ENCODE measurements at regions not wholly inside any gene's neighbourhood (a gene's known extent, or its start where the extent isn't known, plus 50 kb on each side); places are given as distances from the start of the nearest gene placed in this dataset.

DNA sequence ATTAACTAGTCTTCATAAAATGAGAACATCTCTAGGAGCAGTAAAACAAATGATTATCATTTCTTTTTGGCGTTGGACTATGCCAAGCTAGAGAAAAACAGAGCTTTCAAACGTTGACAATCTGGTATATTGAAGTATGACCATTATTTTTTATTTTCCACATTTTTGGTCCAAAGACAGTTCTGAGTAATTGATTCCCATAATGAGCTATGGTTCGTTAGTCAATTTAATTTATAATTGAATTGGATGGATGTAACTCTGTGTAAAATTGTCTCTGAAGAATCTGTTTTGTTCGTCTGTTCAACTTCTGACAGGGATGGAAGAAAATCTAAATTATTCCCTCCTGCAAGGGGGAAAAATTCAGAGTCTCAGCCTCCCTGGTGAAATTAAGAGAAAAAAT, 234.5 kb downstream of the LMO4 start:
- ATAC-seq: no peak
- TF ChIP-seq OSR1 (CRISPR knock-in tag; IDR thresholded peaks at IDR 0.05) (no peak), ARNTL (CRISPR knock-in tag; IDR thresholded peaks at IDR 0.05; ENCODE audit: borderline replicate concordance, low read depth) (no peak), TCF4 (CRISPR knock-in tag; IDR thresholded peaks at IDR 0.05; ENCODE audit: borderline replicate concordance) (no peak)

DNA sequence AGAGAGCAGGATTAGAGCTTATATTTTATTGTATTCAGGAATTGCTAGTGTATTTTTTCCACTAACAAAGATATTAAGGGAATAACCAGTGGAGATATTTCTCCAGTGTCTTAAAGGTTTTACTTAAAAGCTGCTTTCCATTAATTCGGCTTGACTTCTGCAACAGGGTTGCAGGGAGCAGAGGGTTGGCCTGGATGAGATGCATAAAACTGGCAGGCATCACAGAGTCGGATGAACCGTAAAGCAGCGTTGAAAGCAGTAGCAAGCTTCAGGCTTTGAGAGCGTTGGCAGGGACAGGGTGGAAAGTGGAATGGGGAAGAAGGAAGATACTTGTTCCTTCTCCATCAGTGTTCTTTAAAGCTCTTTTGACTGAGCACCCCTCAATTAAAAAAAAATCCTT, 237.2 kb downstream of the LMO4 start:
- TF ChIP-seq, protein P1, sequence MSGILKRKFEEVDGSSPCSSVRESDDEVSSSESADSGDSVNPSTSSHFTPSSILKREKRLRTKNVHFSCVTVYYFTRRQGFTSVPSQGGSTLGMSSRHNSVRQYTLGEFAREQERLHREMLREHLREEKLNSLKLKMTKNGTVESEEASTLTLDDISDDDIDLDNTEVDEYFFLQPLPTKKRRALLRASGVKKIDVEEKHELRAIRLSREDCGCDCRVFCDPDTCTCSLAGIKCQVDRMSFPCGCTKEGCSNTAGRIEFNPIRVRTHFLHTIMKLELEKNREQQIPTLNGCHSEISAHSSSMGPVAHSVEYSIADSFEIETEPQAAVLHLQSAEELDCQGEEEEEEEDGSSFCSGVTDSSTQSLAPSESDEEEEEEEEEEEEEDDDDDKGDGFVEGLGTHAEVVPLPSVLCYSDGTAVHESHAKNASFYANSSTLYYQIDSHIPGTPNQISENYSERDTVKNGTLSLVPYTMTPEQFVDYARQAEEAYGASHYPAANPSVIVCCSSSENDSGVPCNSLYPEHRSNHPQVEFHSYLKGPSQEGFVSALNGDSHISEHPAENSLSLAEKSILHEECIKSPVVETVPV (CRISPR knock-in tag; IDR thresholded peaks at IDR 0.05): no peak
- no peak for TF ChIP-seq ESRRG (CRISPR knock-in tag; IDR thresholded peaks at IDR 0.05)
- TF ChIP-seq ZNF565 (CRISPR knock-in tag; conservative IDR thresholded peaks at IDR 0.05; ENCODE audit: low read depth): no peak
- no peak for TF ChIP-seq PPARA (CRISPR knock-in tag; IDR thresholded peaks at IDR 0.05; ENCODE audit: borderline replicate concordance)
- TF ChIP-seq, protein P2, sequence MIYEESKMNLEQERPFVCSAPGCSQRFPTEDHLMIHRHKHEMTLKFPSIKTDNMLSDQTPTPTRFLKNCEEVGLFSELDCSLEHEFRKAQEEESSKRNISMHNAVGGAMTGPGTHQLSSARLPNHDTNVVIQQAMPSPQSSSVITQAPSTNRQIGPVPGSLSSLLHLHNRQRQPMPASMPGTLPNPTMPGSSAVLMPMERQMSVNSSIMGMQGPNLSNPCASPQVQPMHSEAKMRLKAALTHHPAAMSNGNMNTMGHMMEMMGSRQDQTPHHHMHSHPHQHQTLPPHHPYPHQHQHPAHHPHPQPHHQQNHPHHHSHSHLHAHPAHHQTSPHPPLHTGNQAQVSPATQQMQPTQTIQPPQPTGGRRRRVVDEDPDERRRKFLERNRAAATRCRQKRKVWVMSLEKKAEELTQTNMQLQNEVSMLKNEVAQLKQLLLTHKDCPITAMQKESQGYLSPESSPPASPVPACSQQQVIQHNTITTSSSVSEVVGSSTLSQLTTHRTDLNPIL (CRISPR knock-in tag; IDR thresholded peaks at IDR 0.05; ENCODE audit: low read depth): no peak
- TF ChIP-seq, protein P3, sequence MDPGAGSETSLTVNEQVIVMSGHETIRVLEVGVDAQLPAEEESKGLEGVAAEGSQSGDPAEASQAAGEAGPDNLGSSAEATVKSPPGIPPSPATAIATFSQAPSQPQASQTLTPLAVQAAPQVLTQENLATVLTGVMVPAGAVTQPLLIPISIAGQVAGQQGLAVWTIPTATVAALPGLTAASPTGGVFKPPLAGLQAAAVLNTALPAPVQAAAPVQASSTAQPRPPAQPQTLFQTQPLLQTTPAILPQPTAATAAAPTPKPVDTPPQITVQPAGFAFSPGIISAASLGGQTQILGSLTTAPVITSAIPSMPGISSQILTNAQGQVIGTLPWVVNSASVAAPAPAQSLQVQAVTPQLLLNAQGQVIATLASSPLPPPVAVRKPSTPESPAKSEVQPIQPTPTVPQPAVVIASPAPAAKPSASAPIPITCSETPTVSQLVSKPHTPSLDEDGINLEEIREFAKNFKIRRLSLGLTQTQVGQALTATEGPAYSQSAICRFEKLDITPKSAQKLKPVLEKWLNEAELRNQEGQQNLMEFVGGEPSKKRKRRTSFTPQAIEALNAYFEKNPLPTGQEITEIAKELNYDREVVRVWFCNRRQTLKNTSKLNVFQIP (CRISPR knock-in tag; IDR thresholded peaks at IDR 0.05; ENCODE audit: borderline replicate concordance, low read depth): no peak
- TF ChIP-seq GLIS3 (CRISPR knock-in tag; IDR thresholded peaks at IDR 0.05): no peak
- TF ChIP-seq, protein P4, sequence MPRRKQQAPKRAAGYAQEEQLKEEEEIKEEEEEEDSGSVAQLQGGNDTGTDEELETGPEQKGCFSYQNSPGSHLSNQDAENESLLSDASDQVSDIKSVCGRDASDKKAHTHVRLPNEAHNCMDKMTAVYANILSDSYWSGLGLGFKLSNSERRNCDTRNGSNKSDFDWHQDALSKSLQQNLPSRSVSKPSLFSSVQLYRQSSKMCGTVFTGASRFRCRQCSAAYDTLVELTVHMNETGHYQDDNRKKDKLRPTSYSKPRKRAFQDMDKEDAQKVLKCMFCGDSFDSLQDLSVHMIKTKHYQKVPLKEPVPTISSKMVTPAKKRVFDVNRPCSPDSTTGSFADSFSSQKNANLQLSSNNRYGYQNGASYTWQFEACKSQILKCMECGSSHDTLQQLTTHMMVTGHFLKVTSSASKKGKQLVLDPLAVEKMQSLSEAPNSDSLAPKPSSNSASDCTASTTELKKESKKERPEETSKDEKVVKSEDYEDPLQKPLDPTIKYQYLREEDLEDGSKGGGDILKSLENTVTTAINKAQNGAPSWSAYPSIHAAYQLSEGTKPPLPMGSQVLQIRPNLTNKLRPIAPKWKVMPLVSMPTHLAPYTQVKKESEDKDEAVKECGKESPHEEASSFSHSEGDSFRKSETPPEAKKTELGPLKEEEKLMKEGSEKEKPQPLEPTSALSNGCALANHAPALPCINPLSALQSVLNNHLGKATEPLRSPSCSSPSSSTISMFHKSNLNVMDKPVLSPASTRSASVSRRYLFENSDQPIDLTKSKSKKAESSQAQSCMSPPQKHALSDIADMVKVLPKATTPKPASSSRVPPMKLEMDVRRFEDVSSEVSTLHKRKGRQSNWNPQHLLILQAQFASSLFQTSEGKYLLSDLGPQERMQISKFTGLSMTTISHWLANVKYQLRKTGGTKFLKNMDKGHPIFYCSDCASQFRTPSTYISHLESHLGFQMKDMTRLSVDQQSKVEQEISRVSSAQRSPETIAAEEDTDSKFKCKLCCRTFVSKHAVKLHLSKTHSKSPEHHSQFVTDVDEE (CRISPR knock-in tag; IDR thresholded peaks at IDR 0.05): no peak
- no peak for TF ChIP-seq ZC3H10 (CRISPR knock-in tag; IDR thresholded peaks at IDR 0.05)
- no peak for TF ChIP-seq ISL1 (CRISPR knock-in tag; IDR thresholded peaks at IDR 0.05)
- no peak for TF ChIP-seq BACH2 (CRISPR knock-in tag; IDR thresholded peaks at IDR 0.05; ENCODE audit: borderline replicate concordance)
- TF ChIP-seq ZFP30 (CRISPR knock-in tag; IDR thresholded peaks at IDR 0.05): no peak
- no peak for TF ChIP-seq OSR1 (CRISPR knock-in tag; IDR thresholded peaks at IDR 0.05)
- no peak for TF ChIP-seq ZNF8 (CRISPR knock-in tag; IDR thresholded peaks at IDR 0.05)
- no peak for TF ChIP-seq TOX (CRISPR knock-in tag; IDR thresholded peaks at IDR 0.05; ENCODE audit: borderline replicate concordance)
- no peak for TF ChIP-seq ZFP3 (CRISPR knock-in tag; IDR thresholded peaks at IDR 0.05)
- TF ChIP-seq ARNTL (CRISPR knock-in tag; IDR thresholded peaks at IDR 0.05; ENCODE audit: borderline replicate concordance, low read depth): no peak
- no peak for TF ChIP-seq PATZ1 (CRISPR knock-in tag; IDR thresholded peaks at IDR 0.05; ENCODE audit: borderline replicate concordance)
- no peak for TF ChIP-seq CSDC2 (CRISPR knock-in tag; IDR thresholded peaks at IDR 0.05)
- TF ChIP-seq RARB (CRISPR knock-in tag; IDR thresholded peaks at IDR 0.05): no peak
- no peak for ATAC-seq

GRCh38 chr1:87568005-87568404, 239.3 kb downstream of the LMO4 start:
- ATAC-seq: no peak
- no peak for TF ChIP-seq OSR1 (CRISPR knock-in tag; IDR thresholded peaks at IDR 0.05)

DNA sequence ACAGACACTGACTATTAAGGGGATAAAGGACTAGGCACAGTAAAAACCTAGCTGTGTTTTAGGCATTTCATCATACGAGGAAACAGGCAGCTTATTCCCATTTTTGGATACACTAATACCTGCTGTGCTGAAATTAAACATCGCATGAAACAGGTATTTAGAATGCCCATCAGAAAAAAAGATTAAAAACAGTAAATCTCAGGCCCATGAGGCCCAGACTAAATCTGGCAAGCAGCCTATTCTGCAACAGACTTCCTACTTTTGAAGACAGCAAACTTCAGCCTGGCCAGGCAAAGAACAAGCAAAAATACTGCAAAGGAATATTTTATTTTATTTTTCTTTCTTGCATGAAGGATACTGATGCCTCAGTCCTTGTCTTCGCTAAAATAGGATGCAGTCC, 240.2 kb downstream of the LMO4 start:
- no peak for ATAC-seq
- TF ChIP-seq, protein P1 (CRISPR knock-in tag; IDR thresholded peaks at IDR 0.05): no peak
- TF ChIP-seq, protein P3 (CRISPR knock-in tag; IDR thresholded peaks at IDR 0.05; ENCODE audit: borderline replicate concordance, low read depth): no peak
- TF ChIP-seq PPARA (CRISPR knock-in tag; IDR thresholded peaks at IDR 0.05; ENCODE audit: borderline replicate concordance) (no peak), ZFP3 (CRISPR knock-in tag; IDR thresholded peaks at IDR 0.05) (no peak)
